NB4 (cell line): ENCODE measurements at regions not wholly inside any gene's neighbourhood (a gene's known extent, or its start where the extent isn't known, plus 50 kb on each side); places are given as distances from the start of the nearest gene placed in this dataset.

Source experiments
- DNase-seq: peaks from one replicate; pipeline ENCODE4 v3.0.0; 2010; ENCODE audit warnings: low read depth
- H3K4me3 ChIP-seq: one replicate; pipeline ENCODE4 v1.5.1; 2011; ENCODE audit warnings: mild to moderate bottlenecking, low read depth, low read length, moderate library complexity
- CTCF ChIP-seq: IDR thresholded peaks from one replicate; pipeline ENCODE4 v1.5.1; 2012; ENCODE audit warnings: low read depth, low read length
- MAX ChIP-seq: IDR thresholded peaks from 2 replicates; pipeline ENCODE4 v1.6.1; 2011; ENCODE audit warnings: low read depth, low read length
- MYC ChIP-seq: IDR thresholded peaks from 2 replicates; pipeline ENCODE4 v1.6.1; 2011; ENCODE audit warnings: low read depth, low read length
- POLR2A ChIP-seq: IDR thresholded peaks from 2 replicates; pipeline ENCODE4 v1.6.1; 2011; ENCODE audit warnings: mild to moderate bottlenecking; ENCODE audit not compliant: insufficient read length; ENCODE audit errors: extremely low read depth

GRCh38 chr2:185638771-185639170 is 99.8 kb upstream of the FSIP2 start:
- TF ChIP-seq MYC: no peak
- no peak for TF ChIP-seq POLR2A
- no peak for TF ChIP-seq CTCF
- no peak for TF ChIP-seq MAX
- no peak for DNase-seq
- H3K4me3 ChIP-seq: no peak overlapping the region

- TF ChIP-seq CTCF (no peak), MAX (no peak), MYC (no peak), POLR2A (no peak)
- no peak for DNase-seq
- no peak overlapping the region for H3K4me3 ChIP-seq
These were observed 98.0 kb upstream of the FSIP2 start for GRCh38 chr2:185640588-185640987.

- DNase-seq: no peak
- no peak overlapping the region for H3K4me3 ChIP-seq
- TF ChIP-seq CTCF: no peak
- no peak for TF ChIP-seq MYC
These were observed 95.2 kb upstream of the FSIP2 start for GRCh38 chr2:185643434-185643833.

- DNase-seq: no peak
- TF ChIP-seq CTCF (no peak), POLR2A (no peak), MAX (no peak), MYC (no peak)
- H3K4me3 ChIP-seq: no peak overlapping the region
These were observed 93.8 kb upstream of the FSIP2 start for GRCh38 chr2:185644828-185645227.

GRCh38 chr2:185645529-185645928 is 93.1 kb upstream of the FSIP2 start:
- TF ChIP-seq MAX (no peak), POLR2A (no peak), MYC (no peak), CTCF (no peak)
- no peak overlapping the region for H3K4me3 ChIP-seq
- DNase-seq: no peak

GRCh38 chr2:185658750-185659149 is 79.9 kb upstream of the FSIP2 start:
- no peak for TF ChIP-seq CTCF
- TF ChIP-seq MAX: no peak
- no peak for TF ChIP-seq MYC
- no peak overlapping the region for H3K4me3 ChIP-seq
- DNase-seq: no peak
